Astrocyte (in vitro differentiated cells and primary cell): ENCODE measurements at regions not wholly inside any gene's neighbourhood (a gene's known extent, or its start where the extent isn't known, plus 50 kb on each side); places are given as distances from the start of the nearest gene placed in this dataset.

Experiments
- DNase-seq: peaks from one replicate; pipeline ENCODE4 v3.0.0-alpha.2; 2010; ENCODE audit warnings: low read depth
- FAIRE-seq: peaks from 2 replicates; lab custom pipeline; 2011; peaks lifted over from hg19 to GRCh38; lab: Jason Lieb, UNC
- H2AFZ ChIP-seq: 2 replicates; pipeline ENCODE4 v1.6.0; 2012; ENCODE audit warnings: low read depth, low read length, inconsistent platforms
- H3K27ac ChIP-seq: 2 replicates; pipeline ENCODE4 v1.5.1; 2011; ENCODE audit warnings: low read depth, low read length, inconsistent platforms
- H3K27me3 ChIP-seq: 2 replicates; pipeline ENCODE4 v1.6.0; 2011; ENCODE audit warnings: low read length, inconsistent platforms; ENCODE audit not compliant: insufficient read depth
- H3K36me3 ChIP-seq: 2 replicates; pipeline ENCODE4 v1.5.1; 2011; ENCODE audit warnings: low read length, inconsistent platforms; ENCODE audit not compliant: insufficient read depth
- H3K4me1 ChIP-seq: 2 replicates; pipeline ENCODE4 v1.5.1; 2011; ENCODE audit warnings: low read length, inconsistent platforms; ENCODE audit not compliant: insufficient read depth
- H3K4me2 ChIP-seq: 2 replicates; pipeline ENCODE4 v1.6.0; 2012; ENCODE audit warnings: low read length, inconsistent platforms
- H3K4me3 ChIP-seq: 2 replicates; pipeline ENCODE4 v1.5.1; 2011; ENCODE audit warnings: low read depth, mild to moderate bottlenecking, low read length, inconsistent platforms; ENCODE audit not compliant: insufficient read depth
- H3K79me2 ChIP-seq: 2 replicates; pipeline ENCODE4 v1.6.0; 2012; ENCODE audit warnings: mild to moderate bottlenecking, low read length, inconsistent platforms; ENCODE audit not compliant: insufficient read depth
- H3K9ac ChIP-seq: 2 replicates; pipeline ENCODE4 v1.6.0; 2012; ENCODE audit warnings: mild to moderate bottlenecking, low read length, inconsistent platforms
- H3K9me3 ChIP-seq: 2 replicates; pipeline ENCODE4 v1.5.1; 2012; ENCODE audit warnings: low read depth, mild to moderate bottlenecking, low read length, inconsistent platforms; ENCODE audit not compliant: insufficient read depth
- H4K20me1 ChIP-seq: 2 replicates; pipeline ENCODE4 v1.6.0; 2012; ENCODE audit warnings: low read length, inconsistent platforms; ENCODE audit not compliant: insufficient read depth
- H3K27ac Mint-ChIP-seq: one replicate; pipeline ENCODE4 v1.8.0; 2021; ENCODE audit warnings: mild to moderate bottlenecking, mixed read lengths; ENCODE audit not compliant: unreplicated experiment
- H3K27me3 Mint-ChIP-seq: one replicate; pipeline ENCODE4 v1.8.0; 2021; ENCODE audit warnings: low read depth, mixed read lengths; ENCODE audit not compliant: unreplicated experiment
- H3K36me3 Mint-ChIP-seq: one replicate; pipeline ENCODE4 v1.8.0; 2021; ENCODE audit warnings: low read depth, mixed read lengths; ENCODE audit not compliant: unreplicated experiment
- H3K4me1 Mint-ChIP-seq: one replicate; pipeline ENCODE4 v1.8.0; 2021; ENCODE audit warnings: low read depth, mixed read lengths; ENCODE audit not compliant: unreplicated experiment
- H3K4me3 Mint-ChIP-seq: one replicate; pipeline ENCODE4 v1.8.0; 2021; ENCODE audit warnings: mild to moderate bottlenecking, moderate library complexity, mixed read lengths; ENCODE audit not compliant: unreplicated experiment
- H3K9me3 Mint-ChIP-seq: one replicate; pipeline ENCODE4 v1.8.0; 2021; ENCODE audit warnings: mild to moderate bottlenecking, mixed read lengths; ENCODE audit not compliant: unreplicated experiment
- EZH2 ChIP-seq: IDR thresholded peaks from 2 replicates; pipeline ENCODE4 v1.6.1; 2012; ENCODE audit warnings: mild to moderate bottlenecking, low read length, inconsistent platforms; ENCODE audit not compliant: insufficient read depth
- TF ChIP-seq, protein P1 (sequence below): IDR thresholded peaks from 2 replicates; pipeline ENCODE4 v1.5.1; 2011; ENCODE audit warnings: low read depth, mild to moderate bottlenecking, inconsistent platforms, low read length, moderate library complexity; ENCODE audit not compliant: insufficient read depth

- no peaks in the 10 kb centered on the region for H3K4me1 ChIP-seq
- Mint-ChIP-seq H3K27ac (no peak overlapping the region), H3K9me3 (no peaks in the 10 kb centered on the region), H3K4me3 (no peak overlapping the region), H3K4me1 (no peaks in the 10 kb centered on the region), H3K36me3 (no peaks in the 10 kb centered on the region), H3K27me3 (peaks cover 47% of the 10 kb centered on the region)
- no peaks in the 10 kb centered on the region for H4K20me1 ChIP-seq
- H3K4me2 ChIP-seq, result no peak overlapping the region
- no peak overlapping the region for H3K4me3 ChIP-seq
- no peak for TF ChIP-seq EZH2
- TF ChIP-seq, protein P1, sequence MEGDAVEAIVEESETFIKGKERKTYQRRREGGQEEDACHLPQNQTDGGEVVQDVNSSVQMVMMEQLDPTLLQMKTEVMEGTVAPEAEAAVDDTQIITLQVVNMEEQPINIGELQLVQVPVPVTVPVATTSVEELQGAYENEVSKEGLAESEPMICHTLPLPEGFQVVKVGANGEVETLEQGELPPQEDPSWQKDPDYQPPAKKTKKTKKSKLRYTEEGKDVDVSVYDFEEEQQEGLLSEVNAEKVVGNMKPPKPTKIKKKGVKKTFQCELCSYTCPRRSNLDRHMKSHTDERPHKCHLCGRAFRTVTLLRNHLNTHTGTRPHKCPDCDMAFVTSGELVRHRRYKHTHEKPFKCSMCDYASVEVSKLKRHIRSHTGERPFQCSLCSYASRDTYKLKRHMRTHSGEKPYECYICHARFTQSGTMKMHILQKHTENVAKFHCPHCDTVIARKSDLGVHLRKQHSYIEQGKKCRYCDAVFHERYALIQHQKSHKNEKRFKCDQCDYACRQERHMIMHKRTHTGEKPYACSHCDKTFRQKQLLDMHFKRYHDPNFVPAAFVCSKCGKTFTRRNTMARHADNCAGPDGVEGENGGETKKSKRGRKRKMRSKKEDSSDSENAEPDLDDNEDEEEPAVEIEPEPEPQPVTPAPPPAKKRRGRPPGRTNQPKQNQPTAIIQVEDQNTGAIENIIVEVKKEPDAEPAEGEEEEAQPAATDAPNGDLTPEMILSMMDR, result no peak
- no peaks in the 10 kb centered on the region for H3K27me3 ChIP-seq
- H2AFZ ChIP-seq, result no peak overlapping the region
- H3K27ac ChIP-seq, result no peak overlapping the region
- peaks cover 3% of the 10 kb centered on the region for H3K9me3 ChIP-seq
- H3K79me2 ChIP-seq, result no peaks in the 10 kb centered on the region
- no peaks in the 10 kb centered on the region for H3K36me3 ChIP-seq
- no peak overlapping the region for H3K9ac ChIP-seq
- no peak for FAIRE-seq
- no peak for DNase-seq
Measured at GRCh38 chr9:135265931-135266330, 178.5 kb downstream of the OLFM1 start.

GRCh38 chr9:135267191-135267809 lies 179.8 kb downstream of the OLFM1 start:
- no peaks in the 10 kb centered on the region for H4K20me1 ChIP-seq
- H3K4me3 ChIP-seq, result no peak overlapping the region
- H3K79me2 ChIP-seq, result no peaks in the 10 kb centered on the region
- H3K27me3 ChIP-seq, result peaks cover 2% of the 10 kb centered on the region
- no peak overlapping the region for H3K4me2 ChIP-seq
- Mint-ChIP-seq H3K9me3 (no peaks in the 10 kb centered on the region), H3K36me3 (no peaks in the 10 kb centered on the region), H3K4me1 (no peaks in the 10 kb centered on the region), H3K27ac (no peak overlapping the region), H3K27me3 (peaks cover 61% of the 10 kb centered on the region), H3K4me3 (no peak overlapping the region)
- no peak overlapping the region for H3K9ac ChIP-seq
- H2AFZ ChIP-seq, result no peak overlapping the region
- H3K4me1 ChIP-seq, result no peaks in the 10 kb centered on the region
- FAIRE-seq, result no peak
- H3K27ac ChIP-seq, result no peak overlapping the region
- peaks cover 3% of the 10 kb centered on the region for H3K9me3 ChIP-seq
- TF ChIP-seq, protein P1, result no peak
- no peak for TF ChIP-seq EZH2
- no peak for DNase-seq
- no peaks in the 10 kb centered on the region for H3K36me3 ChIP-seq

- Histone ChIP-seq H3K4me1 (no peaks in the 10 kb centered on the region), H3K9ac (no peak overlapping the region), H3K36me3 (no peaks in the 10 kb centered on the region), H3K9me3 (peaks cover 3% of the 10 kb centered on the region), H3K4me2 (no peak overlapping the region), H4K20me1 (no peaks in the 10 kb centered on the region), H3K4me3 (no peak overlapping the region), H3K27me3 (peaks cover 2% of the 10 kb centered on the region), H2AFZ (no peak overlapping the region), H3K79me2 (no peaks in the 10 kb centered on the region), H3K27ac (no peak overlapping the region)
- no peak for TF ChIP-seq EZH2
- TF ChIP-seq, protein P1, result no peak
- no peak overlapping the region for H3K4me3 Mint-ChIP-seq
- DNase-seq (no peak), FAIRE-seq (no peak)
- H3K9me3 Mint-ChIP-seq, result no peaks in the 10 kb centered on the region
- H3K27me3 Mint-ChIP-seq, result peaks cover 64% of the 10 kb centered on the region
- no peaks in the 10 kb centered on the region for H3K4me1 Mint-ChIP-seq
- H3K27ac Mint-ChIP-seq, result no peak overlapping the region
- H3K36me3 Mint-ChIP-seq, result no peaks in the 10 kb centered on the region
Measured at GRCh38 chr9:135268031-135268430, 180.6 kb downstream of the OLFM1 start.
